ENCODE measurements at regions not wholly inside any gene's neighbourhood (a gene's known extent, or its start where the extent isn't known, plus 50 kb on each side); places are given as distances from the start of the nearest gene placed in this dataset.

DNA sequence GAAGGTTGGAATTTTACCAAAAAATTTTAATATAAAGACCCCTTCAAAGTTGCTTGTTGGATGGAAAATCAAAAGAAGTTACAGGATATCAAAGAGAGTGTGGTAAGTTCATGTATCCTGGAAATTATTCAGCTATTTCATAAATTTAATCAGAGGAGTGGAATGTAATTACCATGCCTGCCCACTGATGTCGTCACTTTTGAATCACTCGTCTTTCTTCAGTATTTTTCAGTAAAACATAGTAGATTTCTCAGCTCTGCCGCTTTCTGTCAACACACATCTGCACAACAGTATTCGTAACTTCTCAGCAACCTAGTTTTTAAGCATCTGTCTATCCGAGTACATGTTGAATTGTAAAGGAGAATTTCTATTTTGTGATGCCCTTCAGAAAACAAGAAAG, 2163.0 kb upstream of the AGA start:
- Histone ChIP-seq H3K9ac (ENCODE audit: low read length) (peak overlapping the region; percentile 56), H3K27me3 (ENCODE audit: insufficient read depth, low read length) (no peaks in the 10 kb centered on the region), H3K4me2 (ENCODE audit: low read length) (peak overlapping the region; percentile 49), H3K4me1 (ENCODE audit: insufficient read depth, low read length) (peaks cover 14% of the 10 kb centered on the region), H3K36me3 (ENCODE audit: insufficient read depth, low read length) (no peaks in the 10 kb centered on the region), H3K9me3 (ENCODE audit: insufficient read depth, low read depth, low read length) (no peaks in the 10 kb centered on the region), H3K27ac (ENCODE audit: low read depth, low read length) (peak overlapping the region; percentile 75), H3K4me3 (ENCODE audit: insufficient read depth, low read depth, low read length) (no peak overlapping the region), H2AFZ (ENCODE audit: low read depth, low read length) (no peak overlapping the region), H3K79me2 (ENCODE audit: insufficient read depth, low read length) (no peaks in the 10 kb centered on the region), H4K20me1 (ENCODE audit: insufficient read depth, low read length) (no peaks in the 10 kb centered on the region)
- Mint-ChIP-seq H3K4me1 (ENCODE audit: low read depth, unreplicated experiment) (peaks cover 12% of the 10 kb centered on the region), H3K4me3 (ENCODE audit: unreplicated experiment) (no peak overlapping the region), H3K9me3 (ENCODE audit: unreplicated experiment) (peaks cover 3% of the 10 kb centered on the region), H3K36me3 (ENCODE audit: low read depth, unreplicated experiment) (no peaks in the 10 kb centered on the region), H3K27ac (ENCODE audit: unreplicated experiment) (peak overlapping the region; percentile 68), H3K27me3 (ENCODE audit: low read depth, unreplicated experiment) (no peaks in the 10 kb centered on the region)
- peak; percentile 86 for DNase-seq (ENCODE audit: low read depth)
- TF ChIP-seq, protein P1, sequence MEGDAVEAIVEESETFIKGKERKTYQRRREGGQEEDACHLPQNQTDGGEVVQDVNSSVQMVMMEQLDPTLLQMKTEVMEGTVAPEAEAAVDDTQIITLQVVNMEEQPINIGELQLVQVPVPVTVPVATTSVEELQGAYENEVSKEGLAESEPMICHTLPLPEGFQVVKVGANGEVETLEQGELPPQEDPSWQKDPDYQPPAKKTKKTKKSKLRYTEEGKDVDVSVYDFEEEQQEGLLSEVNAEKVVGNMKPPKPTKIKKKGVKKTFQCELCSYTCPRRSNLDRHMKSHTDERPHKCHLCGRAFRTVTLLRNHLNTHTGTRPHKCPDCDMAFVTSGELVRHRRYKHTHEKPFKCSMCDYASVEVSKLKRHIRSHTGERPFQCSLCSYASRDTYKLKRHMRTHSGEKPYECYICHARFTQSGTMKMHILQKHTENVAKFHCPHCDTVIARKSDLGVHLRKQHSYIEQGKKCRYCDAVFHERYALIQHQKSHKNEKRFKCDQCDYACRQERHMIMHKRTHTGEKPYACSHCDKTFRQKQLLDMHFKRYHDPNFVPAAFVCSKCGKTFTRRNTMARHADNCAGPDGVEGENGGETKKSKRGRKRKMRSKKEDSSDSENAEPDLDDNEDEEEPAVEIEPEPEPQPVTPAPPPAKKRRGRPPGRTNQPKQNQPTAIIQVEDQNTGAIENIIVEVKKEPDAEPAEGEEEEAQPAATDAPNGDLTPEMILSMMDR (IDR thresholded peaks at IDR 0.05; ENCODE audit: insufficient read depth, low read depth, low read length) = no peak
- TF ChIP-seq EZH2 (IDR thresholded peaks at IDR 0.05; ENCODE audit: insufficient read depth, low read length) = no peak
- no peak for FAIRE-seq

DNA sequence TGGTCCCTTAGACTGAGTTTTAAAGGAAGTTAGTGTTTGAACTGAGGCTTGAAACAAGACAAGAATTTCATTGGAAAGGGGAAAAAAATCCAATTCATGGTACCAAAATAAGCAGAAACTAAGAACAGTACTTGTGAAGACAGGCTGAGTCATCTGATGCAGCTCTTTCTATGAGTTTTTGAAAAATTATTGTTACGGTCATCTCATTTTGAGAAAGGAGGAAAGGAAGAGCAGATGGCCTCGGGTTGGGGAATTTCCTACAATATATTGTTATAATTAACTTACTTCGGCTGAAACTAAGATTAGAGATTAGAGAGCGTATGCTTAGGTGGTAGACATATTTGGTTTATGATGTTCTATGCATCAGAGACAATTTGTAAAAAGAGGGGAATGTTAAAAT, 2164.8 kb upstream of the AGA start:
- peaks cover 3% of the 10 kb centered on the region for H3K9me3 Mint-ChIP-seq (ENCODE audit: unreplicated experiment)
- H3K4me3 ChIP-seq (ENCODE audit: insufficient read depth, low read depth, low read length) = no peak overlapping the region
- DNase-seq (ENCODE audit: low read depth) (no peak), FAIRE-seq (no peak)
- H3K4me2 ChIP-seq (ENCODE audit: low read length) = no peak overlapping the region
- peak overlapping the region; percentile 3 for H2AFZ ChIP-seq (ENCODE audit: low read depth, low read length)
- H3K4me3 Mint-ChIP-seq (ENCODE audit: unreplicated experiment) = no peak overlapping the region
- peaks cover 12% of the 10 kb centered on the region for H3K4me1 Mint-ChIP-seq (ENCODE audit: low read depth, unreplicated experiment)
- no peaks in the 10 kb centered on the region for H3K36me3 Mint-ChIP-seq (ENCODE audit: low read depth, unreplicated experiment)
- H3K79me2 ChIP-seq (ENCODE audit: insufficient read depth, low read length) = no peaks in the 10 kb centered on the region
- H3K27me3 ChIP-seq (ENCODE audit: insufficient read depth, low read length) = no peaks in the 10 kb centered on the region
- H3K27me3 Mint-ChIP-seq (ENCODE audit: low read depth, unreplicated experiment) = no peaks in the 10 kb centered on the region
- no peaks in the 10 kb centered on the region for H3K36me3 ChIP-seq (ENCODE audit: insufficient read depth, low read length)
- no peaks in the 10 kb centered on the region for H4K20me1 ChIP-seq (ENCODE audit: insufficient read depth, low read length)
- H3K9ac ChIP-seq (ENCODE audit: low read length) = no peak overlapping the region
- no peak overlapping the region for H3K27ac Mint-ChIP-seq (ENCODE audit: unreplicated experiment)
- peaks cover 14% of the 10 kb centered on the region for H3K4me1 ChIP-seq (ENCODE audit: insufficient read depth, low read length)
- H3K9me3 ChIP-seq (ENCODE audit: insufficient read depth, low read depth, low read length) = no peaks in the 10 kb centered on the region
- no peak for TF ChIP-seq EZH2 (IDR thresholded peaks at IDR 0.05; ENCODE audit: insufficient read depth, low read length)
- TF ChIP-seq, protein P1 (IDR thresholded peaks at IDR 0.05; ENCODE audit: insufficient read depth, low read depth, low read length) = no peak
- H3K27ac ChIP-seq (ENCODE audit: low read depth, low read length) = no peak overlapping the region

DNA sequence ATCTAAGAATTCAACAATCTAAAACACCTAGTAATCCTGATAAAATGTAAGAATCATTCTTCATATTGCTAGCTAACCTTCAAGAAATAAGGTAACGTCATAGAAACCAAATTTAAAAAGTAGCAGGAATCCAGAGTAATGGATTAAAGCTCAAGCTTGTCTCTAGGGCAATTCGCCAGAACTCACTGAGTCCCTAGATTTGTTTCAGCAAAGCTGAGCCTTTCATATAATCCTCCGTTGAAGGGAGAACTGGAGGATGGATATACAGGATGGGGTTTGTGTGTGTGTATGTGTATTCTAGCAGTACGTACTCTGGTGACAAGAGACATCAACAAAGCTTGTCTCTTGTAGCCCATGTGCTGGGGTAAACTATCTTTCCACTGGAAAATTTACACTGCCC, 2173.5 kb upstream of the AGA start:
- Mint-ChIP-seq H3K27ac (ENCODE audit: unreplicated experiment) (no peak overlapping the region), H3K4me3 (ENCODE audit: unreplicated experiment) (no peak overlapping the region), H3K36me3 (ENCODE audit: low read depth, unreplicated experiment) (no peaks in the 10 kb centered on the region), H3K27me3 (ENCODE audit: low read depth, unreplicated experiment) (no peaks in the 10 kb centered on the region), H3K9me3 (ENCODE audit: unreplicated experiment) (peaks cover 9% of the 10 kb centered on the region), H3K4me1 (ENCODE audit: low read depth, unreplicated experiment) (no peaks in the 10 kb centered on the region)
- Histone ChIP-seq H2AFZ (ENCODE audit: low read depth, low read length) (no peak overlapping the region), H3K4me2 (ENCODE audit: low read length) (no peak overlapping the region), H3K4me3 (ENCODE audit: insufficient read depth, low read depth, low read length) (no peak overlapping the region), H3K27me3 (ENCODE audit: insufficient read depth, low read length) (no peaks in the 10 kb centered on the region), H3K4me1 (ENCODE audit: insufficient read depth, low read length) (no peaks in the 10 kb centered on the region), H4K20me1 (ENCODE audit: insufficient read depth, low read length) (no peaks in the 10 kb centered on the region), H3K27ac (ENCODE audit: low read depth, low read length) (no peak overlapping the region), H3K36me3 (ENCODE audit: insufficient read depth, low read length) (no peaks in the 10 kb centered on the region), H3K79me2 (ENCODE audit: insufficient read depth, low read length) (no peaks in the 10 kb centered on the region), H3K9me3 (ENCODE audit: insufficient read depth, low read depth, low read length) (no peaks in the 10 kb centered on the region), H3K9ac (ENCODE audit: low read length) (no peak overlapping the region)
- TF ChIP-seq, protein P1 (IDR thresholded peaks at IDR 0.05; ENCODE audit: insufficient read depth, low read depth, low read length) = no peak
- TF ChIP-seq EZH2 (IDR thresholded peaks at IDR 0.05; ENCODE audit: insufficient read depth, low read length) = no peak
- DNase-seq (ENCODE audit: low read depth) (no peak), FAIRE-seq (no peak)
